ENCODE measurements at regions not wholly inside any gene's neighbourhood (a gene's known extent, or its start where the extent isn't known, plus 50 kb on each side); places are given as distances from the start of the nearest gene placed in this dataset.

DNA sequence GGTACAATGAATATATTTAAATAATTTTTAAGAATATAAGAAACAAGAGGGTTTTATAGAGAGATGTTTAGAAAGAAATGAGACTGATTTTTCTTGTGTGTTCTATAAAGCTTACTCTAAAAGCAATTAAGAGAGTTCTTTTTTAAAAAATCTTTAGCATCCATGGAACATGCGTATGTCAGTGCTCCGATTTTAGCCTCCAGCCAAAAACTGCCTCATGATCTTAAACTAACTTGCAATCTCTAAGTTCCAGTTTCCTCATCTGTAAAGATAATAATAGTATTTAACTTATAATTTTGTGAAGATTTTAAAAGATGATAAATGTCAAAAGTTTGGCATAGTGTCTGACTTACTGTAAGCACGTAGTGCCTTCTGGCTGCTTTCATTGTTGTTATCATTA lies 448.7 kb downstream of the EPHA4 start:
- no peaks in the 10 kb centered on the region for H4K20me1 ChIP-seq (ENCODE audit: insufficient read depth)
- H3K9ac ChIP-seq (ENCODE audit: low read length), result no peak overlapping the region
- no peak overlapping the region for H3K4me2 ChIP-seq (ENCODE audit: low read length)
- no peak overlapping the region for H3K27ac ChIP-seq (ENCODE audit: low read length)
- no peak overlapping the region for H3K4me3 ChIP-seq (ENCODE audit: low read length)
- no peaks in the 10 kb centered on the region for H3K9me2 ChIP-seq (ENCODE audit: insufficient read depth, low read length)
- no peaks in the 10 kb centered on the region for H3K79me2 ChIP-seq (replicated peaks; ENCODE audit: insufficient read depth, low read length)
- H2AFZ ChIP-seq (ENCODE audit: low read depth, low read length), result no peak overlapping the region
- no peaks in the 10 kb centered on the region for H3F3A ChIP-seq (ENCODE audit: insufficient read depth, low read length, poor library complexity, severe bottlenecking)
- no peaks in the 10 kb centered on the region for H3K27me3 ChIP-seq (ENCODE audit: insufficient read depth, low read depth, low read length)
- H3K9me3 ChIP-seq (ENCODE audit: low read length), result peaks cover 4% of the 10 kb centered on the region
- no peaks in the 10 kb centered on the region for H3K36me3 ChIP-seq (ENCODE audit: insufficient read depth, low read length)
- TF ChIP-seq MXI1 (conservative IDR thresholded peaks at IDR 0.05; ENCODE audit: poor library complexity, severe bottlenecking) (no peak), CTCF (IDR thresholded peaks at IDR 0.05; ENCODE audit: poor library complexity, severe bottlenecking) (no peak), POLR2AphosphoS5 (IDR thresholded peaks at IDR 0.05) (no peak), EP300 (conservative IDR thresholded peaks at IDR 0.05; ENCODE audit: poor library complexity, severe bottlenecking) (no peak), REST (IDR thresholded peaks at IDR 0.05; ENCODE audit: borderline replicate concordance) (no peak), TAF1 (IDR thresholded peaks at IDR 0.05; ENCODE audit: low read depth) (no peak), EZH2 (IDR thresholded peaks at IDR 0.05; ENCODE audit: borderline replicate concordance, insufficient read depth, low read length, poor library complexity, severe bottlenecking) (no peak), RAD21 (conservative IDR thresholded peaks at IDR 0.05) (no peak), SMC3 (conservative IDR thresholded peaks at IDR 0.05; ENCODE audit: poor library complexity) (no peak)

GRCh38 chr2:221124532-221125240 lies 447.4 kb downstream of the EPHA4 start:
- H3K4me3 ChIP-seq (ENCODE audit: low read length), result no peak overlapping the region
- H3K9me3 ChIP-seq (ENCODE audit: low read length), result peaks cover 4% of the 10 kb centered on the region
- H3K4me2 ChIP-seq (ENCODE audit: low read length), result no peak overlapping the region
- no peaks in the 10 kb centered on the region for H4K20me1 ChIP-seq (ENCODE audit: insufficient read depth)
- no peak for TF ChIP-seq CTCF (IDR thresholded peaks at IDR 0.05; ENCODE audit: poor library complexity, severe bottlenecking)
- TF ChIP-seq SMC3 (conservative IDR thresholded peaks at IDR 0.05; ENCODE audit: poor library complexity), result no peak
- TF ChIP-seq RAD21 (conservative IDR thresholded peaks at IDR 0.05), result no peak
- no peak for TF ChIP-seq MXI1 (conservative IDR thresholded peaks at IDR 0.05; ENCODE audit: poor library complexity, severe bottlenecking)
- no peak for TF ChIP-seq TAF1 (IDR thresholded peaks at IDR 0.05; ENCODE audit: low read depth)
- TF ChIP-seq EZH2 (IDR thresholded peaks at IDR 0.05; ENCODE audit: borderline replicate concordance, insufficient read depth, low read length, poor library complexity, severe bottlenecking), result no peak
- TF ChIP-seq POLR2AphosphoS5 (IDR thresholded peaks at IDR 0.05), result no peak
- no peak for TF ChIP-seq REST (IDR thresholded peaks at IDR 0.05; ENCODE audit: borderline replicate concordance)
- TF ChIP-seq EP300 (conservative IDR thresholded peaks at IDR 0.05; ENCODE audit: poor library complexity, severe bottlenecking), result no peak
- no peak overlapping the region for H3K27ac ChIP-seq (ENCODE audit: low read length)
- no peaks in the 10 kb centered on the region for H3K27me3 ChIP-seq (ENCODE audit: insufficient read depth, low read depth, low read length)
- no peaks in the 10 kb centered on the region for H3F3A ChIP-seq (ENCODE audit: insufficient read depth, low read length, poor library complexity, severe bottlenecking)
- H3K36me3 ChIP-seq (ENCODE audit: insufficient read depth, low read length), result no peaks in the 10 kb centered on the region
- no peaks in the 10 kb centered on the region for H3K9me2 ChIP-seq (ENCODE audit: insufficient read depth, low read length)
- H3K9ac ChIP-seq (ENCODE audit: low read length), result no peak overlapping the region
- no peak overlapping the region for H2AFZ ChIP-seq (ENCODE audit: low read depth, low read length)
- H3K79me2 ChIP-seq (replicated peaks; ENCODE audit: insufficient read depth, low read length), result no peaks in the 10 kb centered on the region
